ENCODE measurements at regions not wholly inside any gene's neighbourhood (a gene's known extent, or its start where the extent isn't known, plus 50 kb on each side); places are given as distances from the start of the nearest gene placed in this dataset.
"Not testable (repeated sequence)": the region's sequence is repeated elsewhere in the genome, so short reads cannot be mapped to it uniquely, and the experiment has no call there.

GRCh38 chr6:80961166-80961565, 791.3 kb downstream of the TENT5A start:
- ChIA-PET CTCF (no interaction called here), POLR2A (no interaction called here)
- no peaks in the 10 kb centered on the region for H3K36me3 ChIP-seq (ENCODE audit: control insufficient read depth, insufficient read depth, low read length)
- no peak for DNase-seq (ENCODE audit: low read depth)
- no peak overlapping the region for H3K4me3 ChIP-seq (ENCODE audit: low read depth, low read length)
- no peak for TF ChIP-seq CTCF (IDR thresholded peaks at IDR 0.05; ENCODE audit: insufficient read depth, low read depth, low read length)
- no peaks in the 10 kb centered on the region for H3K27me3 ChIP-seq (ENCODE audit: control insufficient read depth, insufficient read depth, low read length)

- CTCF ChIA-PET: no interaction called here
- H3K4me3 ChIP-seq (ENCODE audit: low read depth, low read length): no peak overlapping the region
- POLR2A ChIA-PET: no interaction called here
- TF ChIP-seq CTCF (IDR thresholded peaks at IDR 0.05; ENCODE audit: insufficient read depth, low read depth, low read length): no peak
- H3K27me3 ChIP-seq (ENCODE audit: control insufficient read depth, insufficient read depth, low read length): no peaks in the 10 kb centered on the region
- DNase-seq (ENCODE audit: low read depth): no peak
- H3K36me3 ChIP-seq (ENCODE audit: control insufficient read depth, insufficient read depth, low read length): no peaks in the 10 kb centered on the region
Measured at GRCh38 chr6:80959034-80959433, 793.4 kb downstream of the TENT5A start.

GRCh38 chr6:80956898-80957297, 795.6 kb downstream of the TENT5A start:
- ChIA-PET POLR2A (no interaction called here), CTCF (no interaction called here)
- H3K4me3 ChIP-seq (ENCODE audit: low read depth, low read length): no peak overlapping the region
- no peak for TF ChIP-seq CTCF (IDR thresholded peaks at IDR 0.05; ENCODE audit: insufficient read depth, low read depth, low read length)
- H3K27me3 ChIP-seq (ENCODE audit: control insufficient read depth, insufficient read depth, low read length): no peaks in the 10 kb centered on the region
- no peaks in the 10 kb centered on the region for H3K36me3 ChIP-seq (ENCODE audit: control insufficient read depth, insufficient read depth, low read length)
- DNase-seq (ENCODE audit: low read depth): no peak

- DNase-seq (ENCODE audit: low read depth); CTCF ChIA-PET; H3K27me3 ChIP-seq (ENCODE audit: control insufficient read depth, insufficient read depth, low read length); POLR2A ChIA-PET; H3K4me3 ChIP-seq (ENCODE audit: low read depth, low read length); H3K36me3 ChIP-seq (ENCODE audit: control insufficient read depth, insufficient read depth, low read length): not testable (repeated sequence)
Measured at GRCh38 chr6:80952479-80952878, 800.0 kb downstream of the TENT5A start.

- DNase-seq (ENCODE audit: low read depth): no peak
- ChIA-PET POLR2A (no interaction called here), CTCF (no interaction called here)
- Histone ChIP-seq H3K27me3 (ENCODE audit: control insufficient read depth, insufficient read depth, low read length) (no peaks in the 10 kb centered on the region), H3K36me3 (ENCODE audit: control insufficient read depth, insufficient read depth, low read length) (no peaks in the 10 kb centered on the region), H3K4me3 (ENCODE audit: low read depth, low read length) (no peak overlapping the region)
- TF ChIP-seq CTCF (IDR thresholded peaks at IDR 0.05; ENCODE audit: insufficient read depth, low read depth, low read length): no peak
Measured at GRCh38 chr6:80946402-80946801, 806.1 kb downstream of the TENT5A start.

GRCh38 chr6:80942911-80943310, 809.6 kb downstream of the TENT5A start:
- Histone ChIP-seq H3K27me3 (ENCODE audit: control insufficient read depth, insufficient read depth, low read length) (no peaks in the 10 kb centered on the region), H3K36me3 (ENCODE audit: control insufficient read depth, insufficient read depth, low read length) (no peaks in the 10 kb centered on the region), H3K4me3 (ENCODE audit: low read depth, low read length) (no peak overlapping the region)
- no peak for DNase-seq (ENCODE audit: low read depth)
- ChIA-PET POLR2A (no interaction called here), CTCF (interaction anchor here (0.7 kb wide), 1 partner anchor 111 kb away, joined by 3 read pairs; no protein-coding TSS in a partner anchor)
- TF ChIP-seq CTCF (IDR thresholded peaks at IDR 0.05; ENCODE audit: insufficient read depth, low read depth, low read length): no peak
